Activated naive CD4-positive, alpha-beta T cell treated with Interleukin-2 at 50 U/mL for 16 hours (primary cell): ENCODE measurements at regions not wholly inside any gene's neighbourhood (a gene's known extent, or its start where the extent isn't known, plus 50 kb on each side); places are given as distances from the start of the nearest gene placed in this dataset.

Source experiments
- DNase-seq: peaks from one replicate; pipeline ENCODE4 v3.0.0-alpha.2; 2020

- no peak for DNase-seq
Observed at GRCh38 chr3:177515786-177516157, 318.5 kb upstream of the TBL1XR1 start.

DNA sequence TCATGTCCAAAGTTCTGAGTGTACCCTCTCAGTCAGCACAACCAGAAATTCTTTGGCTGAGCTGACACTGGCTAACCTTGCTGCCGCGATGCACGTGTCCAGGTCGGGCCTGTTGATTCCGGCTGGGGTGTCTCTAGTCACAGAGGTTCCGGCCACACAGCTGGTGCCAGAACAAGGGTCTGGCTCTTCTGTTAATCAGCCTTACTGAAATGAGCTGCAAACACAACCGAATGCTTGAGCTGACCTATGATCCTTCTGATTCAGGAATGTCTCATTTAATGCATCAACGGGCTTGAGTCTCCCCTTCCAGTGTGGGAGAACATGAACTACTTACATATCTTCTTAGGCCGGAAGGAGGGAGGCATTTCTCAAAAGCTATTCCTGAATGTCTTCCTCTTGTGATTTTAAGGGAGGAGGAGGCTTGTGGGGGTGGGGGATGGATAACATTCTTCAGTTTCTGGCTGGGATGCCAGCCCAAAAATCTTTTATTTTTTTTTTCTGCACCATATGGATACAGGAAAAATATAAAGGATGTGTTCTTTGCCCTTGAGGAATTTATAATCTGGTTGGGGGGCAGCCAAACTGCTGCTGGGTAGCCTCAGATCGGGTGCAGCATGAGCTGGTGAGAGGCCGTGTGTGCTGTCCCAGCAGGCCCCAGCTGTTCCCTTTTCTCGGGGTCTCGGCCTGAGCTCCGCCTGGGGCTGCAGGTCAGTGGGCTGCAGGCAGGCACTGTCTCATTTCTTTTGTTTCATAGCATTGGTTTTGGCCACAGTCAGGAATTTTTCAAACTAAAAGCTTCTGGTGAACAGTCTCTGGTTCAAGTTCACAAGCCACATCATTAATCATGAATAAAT lies 319.1 kb upstream of the TBL1XR1 start:
- DNase-seq: no peak

GRCh38 chr3:177517906-177518305 lies 320.6 kb upstream of the TBL1XR1 start:
- DNase-seq: no peak

DNA sequence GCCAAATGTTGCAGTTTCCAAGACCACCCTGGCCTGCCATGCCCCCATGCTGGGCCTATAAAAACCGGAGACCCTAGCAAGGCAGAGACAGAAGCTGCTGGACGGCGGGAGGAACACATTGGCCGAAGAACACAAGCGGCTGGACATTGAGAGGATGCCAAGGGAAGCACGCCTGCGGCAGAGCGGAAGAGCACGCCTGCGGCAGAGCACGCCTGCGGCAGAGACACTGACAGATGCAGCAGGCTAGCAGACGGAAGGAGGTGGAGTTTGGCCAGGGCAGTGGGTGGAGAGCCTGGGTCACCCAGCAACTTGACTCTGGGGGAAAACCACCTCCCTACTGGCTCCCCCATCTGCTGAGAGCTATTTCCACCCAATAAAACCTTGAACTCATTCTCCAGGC lies 322.3 kb upstream of the TBL1XR1 start:
- DNase-seq: no peak

GRCh38 chr3:177521305-177521704 lies 324.0 kb upstream of the TBL1XR1 start:
- DNase-seq: no peak

- no peak for DNase-seq
Observed at GRCh38 chr3:177522051-177522450, 324.8 kb upstream of the TBL1XR1 start.

DNA sequence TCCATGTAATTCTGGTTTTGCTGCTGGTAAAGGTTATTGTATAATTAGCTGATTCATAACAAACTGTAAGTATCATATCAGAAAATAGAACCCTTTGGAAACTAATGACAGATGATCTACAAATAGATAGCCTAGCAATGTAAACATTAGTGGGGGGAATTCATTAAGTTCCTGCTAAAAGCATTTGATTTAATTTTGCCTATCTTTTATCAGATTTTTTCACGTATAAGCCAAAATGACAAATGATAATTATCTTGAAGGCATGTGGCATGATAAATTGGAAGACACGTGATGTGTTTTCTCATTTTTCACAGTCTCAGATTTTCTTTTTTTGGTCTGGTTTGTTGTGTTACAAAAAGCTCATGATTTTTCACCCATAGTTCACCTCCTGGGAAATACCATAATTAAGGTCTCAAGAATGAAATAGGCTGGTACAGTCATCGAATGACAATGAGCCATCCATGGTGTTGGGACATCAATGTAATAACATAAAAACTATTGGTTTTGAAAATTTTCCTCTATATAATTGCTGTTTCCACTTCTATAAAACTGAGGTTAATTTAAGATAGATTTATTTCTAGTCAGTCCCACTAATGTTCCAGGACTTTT lies 325.9 kb upstream of the TBL1XR1 start:
- DNase-seq: no peak

GRCh38 chr3:177523872-177524438 lies 326.7 kb upstream of the TBL1XR1 start:
- no peak for DNase-seq

- no peak for DNase-seq
Observed at GRCh38 chr3:177524742-177525141, 327.5 kb upstream of the TBL1XR1 start.

GRCh38 chr3:177525414-177525813 lies 328.1 kb upstream of the TBL1XR1 start:
- no peak for DNase-seq

DNA sequence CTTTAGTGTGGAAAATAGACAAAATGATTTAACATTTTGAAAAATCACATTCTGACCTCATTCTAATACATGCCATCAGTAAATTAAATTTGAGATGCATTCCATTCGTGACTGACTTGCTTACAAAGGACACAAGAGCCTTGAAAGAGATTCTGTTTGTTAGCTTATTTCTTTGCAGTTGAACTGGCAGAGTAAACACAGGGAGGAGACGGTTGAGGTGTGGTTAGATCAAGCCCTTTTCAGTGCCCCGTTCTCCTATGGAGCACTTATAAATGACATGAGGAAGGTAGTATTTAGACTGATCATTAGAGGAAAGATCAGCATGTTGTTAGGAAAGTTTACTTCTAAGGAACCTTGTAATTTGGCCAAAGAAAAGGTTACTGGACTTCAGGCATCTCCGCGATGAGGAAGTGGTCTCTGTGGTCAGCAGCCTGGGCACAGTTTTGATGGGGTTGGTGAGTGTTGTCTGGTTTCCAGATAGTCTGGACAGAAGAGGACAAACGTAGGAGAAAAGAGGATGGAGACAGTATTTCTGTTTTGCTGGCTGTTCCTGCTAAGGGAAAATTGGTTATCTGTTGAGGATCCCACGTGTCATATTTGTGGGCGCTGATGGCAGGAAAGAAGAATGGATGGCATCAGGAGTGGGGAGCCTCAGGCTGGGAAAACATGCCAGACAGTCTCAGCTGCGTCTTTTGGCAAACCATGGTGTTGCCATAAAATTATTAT lies 328.9 kb upstream of the TBL1XR1 start:
- DNase-seq: no peak

DNA sequence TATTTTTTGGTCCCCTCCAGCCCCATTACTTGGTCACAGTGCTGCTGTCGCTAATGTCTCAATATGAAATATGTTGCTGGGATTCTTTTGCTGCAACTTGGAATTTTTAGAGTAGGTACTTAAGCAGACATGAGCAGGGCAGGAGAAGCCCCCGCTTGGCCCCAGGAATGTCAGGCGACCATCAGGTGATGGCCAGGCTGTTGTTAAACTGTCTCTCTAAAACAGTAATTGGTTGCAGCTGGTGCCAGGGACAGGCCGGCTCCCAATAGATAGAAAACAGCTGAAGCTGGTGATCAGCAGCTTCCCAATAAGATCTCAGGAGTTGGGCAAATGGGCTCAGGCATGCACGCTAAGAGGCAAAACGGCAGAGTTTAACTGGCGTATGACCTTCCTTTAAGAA lies 329.9 kb upstream of the TBL1XR1 start:
- DNase-seq: no peak

- no peak for DNase-seq
Observed at GRCh38 chr3:177528306-177529070, 331.2 kb upstream of the TBL1XR1 start.

DNA sequence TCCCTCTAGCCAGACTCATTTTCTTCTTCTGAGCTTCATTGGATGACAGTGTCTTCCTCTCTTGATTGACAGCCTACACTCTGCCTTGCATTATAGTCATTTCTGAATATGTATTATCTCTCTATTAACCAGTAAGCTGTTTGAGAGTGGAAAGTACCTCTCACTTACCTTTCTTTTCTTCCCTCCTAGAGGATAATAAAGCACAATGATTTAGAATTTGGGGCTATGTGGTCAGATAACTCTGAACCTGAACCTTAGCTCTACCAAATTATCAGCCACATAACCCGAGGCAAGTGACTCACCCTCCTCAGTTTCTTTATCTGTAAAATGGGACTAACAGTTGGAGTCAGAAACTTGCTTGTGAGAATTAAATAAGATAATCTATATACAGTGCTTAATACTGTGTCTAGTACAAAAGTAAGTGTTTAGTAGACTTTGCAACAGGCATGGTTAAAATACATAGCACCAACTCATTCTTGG lies 331.8 kb upstream of the TBL1XR1 start:
- DNase-seq: no peak

- no peak for DNase-seq
Observed at GRCh38 chr3:177529716-177530335, 332.5 kb upstream of the TBL1XR1 start.

GRCh38 chr3:177530908-177531307 lies 333.6 kb upstream of the TBL1XR1 start:
- no peak for DNase-seq

GRCh38 chr3:177536873-177537272 lies 339.6 kb upstream of the TBL1XR1 start:
- no peak for DNase-seq

DNA sequence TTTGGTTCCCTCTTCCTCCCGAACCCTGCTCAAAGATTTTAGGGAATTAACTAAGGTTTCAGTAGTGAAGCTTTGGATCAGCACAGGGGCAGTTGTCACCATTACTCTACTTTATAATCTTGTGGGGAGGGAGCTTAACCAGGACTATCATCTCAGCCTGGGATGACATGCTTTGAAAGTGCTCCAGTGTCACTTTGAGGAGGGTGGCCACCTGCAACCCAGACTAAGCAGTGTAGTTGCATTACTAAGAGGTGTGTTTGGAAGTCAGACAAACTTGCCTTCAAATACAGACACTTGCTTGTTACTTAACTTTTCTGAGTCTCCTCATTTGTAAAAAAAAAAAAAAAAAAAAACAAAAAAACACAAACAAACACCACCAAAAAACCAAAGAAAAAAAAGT lies 340.3 kb upstream of the TBL1XR1 start:
- DNase-seq: no peak

- DNase-seq: no peak
Observed at GRCh38 chr3:177538048-177538749, 340.9 kb upstream of the TBL1XR1 start.

GRCh38 chr3:177538750-177539730 lies 341.8 kb upstream of the TBL1XR1 start:
- no peak for DNase-seq
